Activated CD8-positive, alpha-beta T cell treated with anti-CD3 and anti-CD28 coated beads for 36 hours (primary cell): ENCODE measurements at regions not wholly inside any gene's neighbourhood (a gene's known extent, or its start where the extent isn't known, plus 50 kb on each side); places are given as distances from the start of the nearest gene placed in this dataset.
"Not testable (repeated sequence)": the region's sequence is repeated elsewhere in the genome, so short reads cannot be mapped to it uniquely, and the experiment has no call there.

Source experiments
- ATAC-seq: fragments of 200-7000 bp; cut with Tn5 transposase; one replicate; pipeline ENCODE4 v1.10.0; 2021; ENCODE audit warnings: mild to moderate bottlenecking, moderate library complexity
- CTCF ChIA-PET: fragments of 350-600 bp; sonication (Branson Sonifier 250); formaldehyde crosslinking; loops from one replicate; lab custom pipeline; 2021; ENCODE audit warnings: antibody characterized with exemption; lab: Charles Lee
- POLR2A ChIA-PET: fragments of 350-600 bp; sonication (Branson Sonifier 250); formaldehyde crosslinking; loops from one replicate; lab custom pipeline; 2021; ENCODE audit warnings: antibody characterized with exemption; lab: Charles Lee
- DNase-seq: peaks from one replicate; pipeline ENCODE4 v3.0.0-alpha.2; 2020
- H3K27ac Mint-ChIP-seq: one replicate; pipeline ENCODE4 v1.8.0; 2021; ENCODE audit warnings: mild to moderate bottlenecking, mixed read lengths
- H3K27me3 Mint-ChIP-seq: one replicate; pipeline ENCODE4 v1.8.0; 2021; ENCODE audit warnings: mixed read lengths
- H3K36me3 Mint-ChIP-seq: one replicate; pipeline ENCODE4 v1.8.0; 2021; ENCODE audit warnings: low read depth, mixed read lengths
- H3K4me1 Mint-ChIP-seq: one replicate; pipeline ENCODE4 v1.8.0; 2021; ENCODE audit warnings: low read depth, mixed read lengths
- H3K4me3 Mint-ChIP-seq: one replicate; pipeline ENCODE4 v1.8.0; 2021; ENCODE audit warnings: mild to moderate bottlenecking, moderate library complexity, mixed read lengths
- H3K9me3 Mint-ChIP-seq: one replicate; pipeline ENCODE4 v1.8.0; 2021; ENCODE audit warnings: mixed read lengths
- CTCF ChIP-seq: fragments of 200-600 bp; IDR thresholded peaks from one replicate; pipeline ENCODE4 v1.8.0; 2022; ENCODE audit warnings: antibody characterized with exemption, mild to moderate bottlenecking
- intact Hi-C: fragments of 100-400 bp; cut with micrococcal nuclease; formaldehyde crosslinking; loops from one replicate; pipeline ENCODE4 v1.10.0; 2022

GRCh38 chr14:87257421-87257820 lies 735.6 kb downstream of the GALC start:
- ATAC-seq (no peak), DNase-seq (no peak)
- CTCF ChIA-PET = no interaction called here
- POLR2A ChIA-PET = no interaction called here
- H3K4me3 Mint-ChIP-seq = no peak overlapping the region
- intact Hi-C loops = no loop called here
- H3K36me3 Mint-ChIP-seq = no peaks in the 10 kb centered on the region
- no peaks in the 10 kb centered on the region for H3K4me1 Mint-ChIP-seq
- no peak for TF ChIP-seq CTCF
- no peaks in the 10 kb centered on the region for H3K27me3 Mint-ChIP-seq
- peaks cover 7% of the 10 kb centered on the region for H3K9me3 Mint-ChIP-seq
- H3K27ac Mint-ChIP-seq = no peak overlapping the region

- DNase-seq (no peak), ATAC-seq (no peak)
- Mint-ChIP-seq H3K4me1 (no peaks in the 10 kb centered on the region), H3K4me3 (no peak overlapping the region), H3K27me3 (no peaks in the 10 kb centered on the region), H3K36me3 (no peaks in the 10 kb centered on the region), H3K9me3 (peaks cover 7% of the 10 kb centered on the region), H3K27ac (no peak overlapping the region)
- CTCF ChIA-PET = interaction anchor here (1.2 kb wide), 1 partner anchor 361 kb away, joined by 3 read pairs; no protein-coding TSS in a partner anchor
- TF ChIP-seq CTCF = no peak
- POLR2A ChIA-PET = no interaction called here
- intact Hi-C loops = no loop called here
Observed at GRCh38 chr14:87255058-87255457, 737.9 kb downstream of the GALC start.

DNA sequence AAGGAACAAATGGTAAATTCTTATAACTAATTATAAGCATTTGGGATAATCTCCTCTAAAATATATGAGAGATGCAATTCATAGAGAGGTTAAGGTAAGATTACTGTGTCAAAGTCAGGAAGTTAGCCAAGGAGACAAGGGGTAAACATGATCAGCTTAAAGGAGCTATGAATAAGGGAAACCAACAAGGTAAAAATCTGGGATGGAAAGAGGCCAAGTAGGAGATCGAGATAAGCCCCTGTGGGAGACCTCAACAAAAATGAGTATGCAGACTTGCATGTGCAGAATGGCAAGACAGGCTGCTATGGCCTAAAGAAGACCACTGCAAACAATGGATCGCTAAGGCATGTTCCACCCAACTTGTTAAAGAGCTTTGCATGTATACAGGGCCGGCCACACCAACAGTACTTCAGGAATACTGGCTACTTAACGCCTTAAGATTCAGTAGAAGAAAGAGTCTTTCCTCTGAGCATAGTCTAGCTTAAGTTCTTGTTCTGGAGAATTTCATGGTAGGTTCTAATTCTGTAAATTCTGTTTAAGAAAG lies 738.6 kb downstream of the GALC start:
- ATAC-seq (no peak), DNase-seq (no peak)
- ChIA-PET POLR2A (no interaction called here), CTCF (interaction anchor here (1.2 kb wide), 1 partner anchor 361 kb away, joined by 3 read pairs; no protein-coding TSS in a partner anchor)
- Mint-ChIP-seq H3K9me3 (peaks cover 7% of the 10 kb centered on the region), H3K4me3 (no peak overlapping the region), H3K27me3 (no peaks in the 10 kb centered on the region), H3K27ac (no peak overlapping the region), H3K36me3 (no peaks in the 10 kb centered on the region), H3K4me1 (no peaks in the 10 kb centered on the region)
- intact Hi-C loops = no loop called here
- TF ChIP-seq CTCF = no peak

DNA sequence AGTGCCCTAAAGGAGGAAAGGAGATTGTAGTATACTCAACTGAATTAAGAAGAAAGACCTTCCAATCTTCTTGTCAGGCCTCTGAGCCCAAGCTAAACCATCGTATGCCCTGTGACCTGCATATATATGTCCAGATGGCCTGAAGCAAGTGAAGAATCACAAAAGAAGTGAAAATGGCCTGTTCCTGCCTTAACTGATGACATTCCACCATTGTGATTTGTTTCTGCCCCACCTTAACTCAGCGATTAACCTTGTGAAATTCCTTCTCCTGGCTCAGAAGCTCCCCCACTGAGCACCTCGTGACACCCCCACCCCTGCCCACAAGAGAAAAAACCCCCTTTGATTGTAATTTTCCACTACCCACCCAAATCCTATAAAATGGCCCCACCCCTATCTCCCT lies 739.2 kb downstream of the GALC start:
- DNase-seq, intact Hi-C loops, H3K27ac Mint-ChIP-seq, CTCF ChIA-PET, H3K4me1 Mint-ChIP-seq, H3K27me3 Mint-ChIP-seq, POLR2A ChIA-PET, H3K36me3 Mint-ChIP-seq, ATAC-seq, H3K4me3 Mint-ChIP-seq, H3K9me3 Mint-ChIP-seq: not testable (repeated sequence)

- intact Hi-C loops = no loop called here
- no peaks in the 10 kb centered on the region for H3K27me3 Mint-ChIP-seq
- no peaks in the 10 kb centered on the region for H3K4me1 Mint-ChIP-seq
- no peak overlapping the region for H3K4me3 Mint-ChIP-seq
- CTCF ChIA-PET = no interaction called here
- ATAC-seq = no peak
- H3K27ac Mint-ChIP-seq = no peak overlapping the region
- peaks cover 5% of the 10 kb centered on the region for H3K9me3 Mint-ChIP-seq
- no peak for TF ChIP-seq CTCF
- no peak for DNase-seq
- POLR2A ChIA-PET = no interaction called here
- no peaks in the 10 kb centered on the region for H3K36me3 Mint-ChIP-seq
Observed at GRCh38 chr14:87252103-87252502, 740.9 kb downstream of the GALC start.
